HEK293 (cell line): ENCODE measurements at regions not wholly inside any gene's neighbourhood (a gene's known extent, or its start where the extent isn't known, plus 50 kb on each side); places are given as distances from the start of the nearest gene placed in this dataset.
"Not testable (repeated sequence)": the region's sequence is repeated elsewhere in the genome, so short reads cannot be mapped to it uniquely, and the experiment has no call there.

ENCODE experiments used
- CTCF ChIA-PET: fragments of 350-600 bp; formaldehyde crosslinking; extraction: SDS; loops from one replicate; lab custom pipeline; 2021; ENCODE audit warnings: antibody characterized with exemption; lab: Yijun Ruan, JAX
- POLR2A ChIA-PET: fragments of 300-600 bp; formaldehyde crosslinking; extraction: SDS; loops from one replicate; lab custom pipeline; 2020; ENCODE audit warnings: antibody characterized with exemption, inconsistent platforms; lab: Yijun Ruan, JAX
- H3K27ac ChIP-seq: fragments of 200-500 bp; sonication (Bioruptor generic); 2 replicates; pipeline ENCODE4 v1.5.1; 2014; ENCODE audit warnings: low read depth, low read length, control low read depth, inconsistent platforms; ENCODE audit errors: extremely low read depth
- H3K36me3 ChIP-seq, 2 experiments: fragments of 200-500 bp in 1 of 2; sonication (Bioruptor generic) in 1 of 2; 1 replicate in 1 of 2; 2 replicates in 1 of 2; pipeline ENCODE4 v1.5.1; 2014 to 2017; ENCODE audit warnings: inconsistent platforms in 2 of 2, low read length in 2 of 2; ENCODE audit not compliant: control insufficient read depth in 2 of 2, insufficient read depth in 1 of 2
- H3K4me1 ChIP-seq: fragments of 200-500 bp; sonication (Bioruptor generic); 2 replicates; pipeline ENCODE4 v1.5.1; 2014; ENCODE audit warnings: mild to moderate bottlenecking, low read length, inconsistent platforms; ENCODE audit not compliant: control insufficient read depth, insufficient read depth
- H3K4me3 ChIP-seq: 2 replicates; pipeline ENCODE4 v1.5.1; 2011; ENCODE audit warnings: low read depth, mild to moderate bottlenecking, control low read depth, low read length, moderate library complexity
- H3K9me3 ChIP-seq: fragments of 200-500 bp; sonication (Bioruptor generic); 2 replicates; pipeline ENCODE4 v1.5.1; 2014; ENCODE audit warnings: low read depth, low read length, inconsistent platforms; ENCODE audit not compliant: control insufficient read depth, insufficient read depth
- ATF2 ChIP-seq: fragments of 450-650 bp; formaldehyde crosslinking; IDR thresholded peaks from 2 replicates; pipeline ENCODE4 v1.5.1; 2016; ENCODE audit warnings: missing biosample characterization, missing genetic modification characterization, low read depth
- GLIS2 ChIP-seq: fragments of 450-650 bp; formaldehyde crosslinking; IDR thresholded peaks from 2 replicates; pipeline ENCODE4 v1.5.1; 2016; ENCODE audit warnings: missing biosample characterization, missing genetic modification characterization
- HIC1 ChIP-seq: fragments of 450-650 bp; formaldehyde crosslinking; IDR thresholded peaks from 2 replicates; pipeline ENCODE4 v1.5.1; 2016; ENCODE audit warnings: missing biosample characterization, missing genetic modification characterization
- KLF8 ChIP-seq: fragments of 450-650 bp; formaldehyde crosslinking; IDR thresholded peaks from 2 replicates; pipeline ENCODE4 v1.5.1; 2016; ENCODE audit warnings: missing biosample characterization, missing genetic modification characterization
- TRIM28 ChIP-seq: IDR thresholded peaks from 2 replicates; pipeline ENCODE4 v1.6.1; 2011; ENCODE audit warnings: low read length, control low read depth, borderline replicate concordance
- ZBTB44 ChIP-seq: fragments of 450-650 bp; IDR thresholded peaks from 2 replicates; pipeline ENCODE4 v1.5.1; 2018; ENCODE audit warnings: missing biosample characterization, mild to moderate bottlenecking, missing genetic modification characterization
- ZFHX2 ChIP-seq: fragments of 450-650 bp; formaldehyde crosslinking; conservative IDR thresholded peaks from 2 replicates; pipeline ENCODE4 v1.5.1; 2016; ENCODE audit warnings: missing biosample characterization, missing genetic modification characterization
- ZFP69B ChIP-seq: fragments of 450-650 bp; formaldehyde crosslinking; IDR thresholded peaks from 2 replicates; pipeline ENCODE4 v1.5.1; 2016; ENCODE audit warnings: missing biosample characterization, missing genetic modification characterization
- ZIC2 ChIP-seq: fragments of 450-650 bp; formaldehyde crosslinking; IDR thresholded peaks from 2 replicates; pipeline ENCODE4 v1.5.1; 2016; ENCODE audit warnings: missing biosample characterization, missing genetic modification characterization
- ZNF148 ChIP-seq: fragments of 450-650 bp; formaldehyde crosslinking; IDR thresholded peaks from 2 replicates; pipeline ENCODE4 v1.5.0; 2017; ENCODE audit warnings: missing biosample characterization, missing genetic modification characterization, borderline replicate concordance
- ZNF155 ChIP-seq: fragments of 450-650 bp; formaldehyde crosslinking; IDR thresholded peaks from 2 replicates; pipeline ENCODE4 v1.5.1; 2016; ENCODE audit warnings: missing biosample characterization, missing genetic modification characterization
- ZNF157 ChIP-seq: fragments of 450-650 bp; formaldehyde crosslinking; IDR thresholded peaks from 2 replicates; pipeline ENCODE4 v1.5.1; 2016; ENCODE audit warnings: missing biosample characterization, missing genetic modification characterization
- ZNF184 ChIP-seq: fragments of 450-650 bp; IDR thresholded peaks from 2 replicates; pipeline ENCODE4 v1.5.1; 2018; ENCODE audit warnings: missing biosample characterization, mild to moderate bottlenecking, missing genetic modification characterization
- ZNF26 ChIP-seq: fragments of 450-650 bp; formaldehyde crosslinking; IDR thresholded peaks from 2 replicates; pipeline ENCODE4 v1.5.1; 2016; ENCODE audit warnings: missing biosample characterization, missing genetic modification characterization
- ZNF433 ChIP-seq: fragments of 450-650 bp; formaldehyde crosslinking; IDR thresholded peaks from 2 replicates; pipeline ENCODE4 v1.5.1; 2016; ENCODE audit warnings: missing biosample characterization, missing genetic modification characterization, low read depth
- ZNF624 ChIP-seq: fragments of 450-650 bp; formaldehyde crosslinking; IDR thresholded peaks from 2 replicates; pipeline ENCODE4 v1.5.1; 2017; ENCODE audit warnings: missing biosample characterization, missing genetic modification characterization
- ZNF626 ChIP-seq: fragments of 450-650 bp; sonication (Bioruptor Pico); formaldehyde crosslinking; IDR thresholded peaks from 2 replicates; pipeline ENCODE4 v1.5.1; 2018; ENCODE audit warnings: missing biosample characterization, missing genetic modification characterization, inconsistent platforms
- ZNF629 ChIP-seq: fragments of 450-650 bp; formaldehyde crosslinking; IDR thresholded peaks from 2 replicates; pipeline ENCODE4 v1.5.1; 2017; ENCODE audit warnings: missing biosample characterization, missing genetic modification characterization
- ZNF707 ChIP-seq: fragments of 450-650 bp; formaldehyde crosslinking; IDR thresholded peaks from 2 replicates; pipeline ENCODE4 v1.5.1; 2016; ENCODE audit warnings: missing biosample characterization, missing genetic modification characterization
- ZNF830 ChIP-seq: fragments of 450-650 bp; IDR thresholded peaks from 2 replicates; pipeline ENCODE4 v1.5.0; 2018; ENCODE audit warnings: missing biosample characterization, missing genetic modification characterization, low read depth, mild to moderate bottlenecking, moderate library complexity

GRCh38 chr6:170192905-170193304 is 98.0 kb downstream of the DLL1 start:
- Histone ChIP-seq H3K9me3 (peaks cover 3% of the 10 kb centered on the region), H3K36me3 (no peaks in the 10 kb centered on the region), H3K27ac (no peak overlapping the region), H3K4me3 (no peak overlapping the region), H3K4me1 (no peaks in the 10 kb centered on the region)
- no peak for TF ChIP-seq ZNF433 (tag by site-specific recombination)
- no peak for TF ChIP-seq ZNF155 (tag by site-specific recombination)
- no peak for TF ChIP-seq ZNF624 (tag by site-specific recombination)
- no peak for TF ChIP-seq HIC1 (tag by site-specific recombination)
- TF ChIP-seq ZNF707 (tag by site-specific recombination), result no peak
- no peak for TF ChIP-seq ZNF626 (tag by site-specific recombination)
- TF ChIP-seq GLIS2 (tag by site-specific recombination), result no peak
- no peak for TF ChIP-seq KLF8 (tag by site-specific recombination)
- no peak for TF ChIP-seq ZNF184 (tag by site-specific recombination)
- no peak for TF ChIP-seq ZNF26
- TF ChIP-seq ZNF148 (tag by site-specific recombination), result no peak
- no peak for TF ChIP-seq ZNF157
- TF ChIP-seq ZNF830, result no peak
- no peak for TF ChIP-seq ZBTB44
- TF ChIP-seq TRIM28, result no peak
- TF ChIP-seq ZFHX2, result no peak
- no peak for TF ChIP-seq ZFP69B (tag by site-specific recombination)
- CTCF ChIA-PET, result interaction anchor here (0.5 to 0.7 kb wide), 2 partner anchors 19 to 20 kb away, joined by 3 read pairs; no protein-coding TSS in a partner anchor
- POLR2A ChIA-PET, result no interaction called here

GRCh38 chr6:170192101-170192500 is 98.8 kb downstream of the DLL1 start:
- CTCF ChIA-PET, H3K36me3 ChIP-seq, H3K9me3 ChIP-seq, H3K27ac ChIP-seq: not testable (repeated sequence)
- TF ChIP-seq ZNF629 (tag by site-specific recombination) (0 out of 2 replicates have a peak, but pooled peaks have one; percentile 17), ZIC2 (tag by site-specific recombination) (peak; percentile 67), ATF2 (tag by site-specific recombination) (peak; percentile 67; the same call in 1 of the 2 replicates)
- TF ChIP-seq, all 188 proteins: peak for 3; not testable (repeated sequence) for 185
- H3K4me1 ChIP-seq, POLR2A ChIA-PET, H3K4me3 ChIP-seq: not testable (repeated sequence)
